ENCODE measurements at regions not wholly inside any gene's neighbourhood (a gene's known extent, or its start where the extent isn't known, plus 50 kb on each side); places are given as distances from the start of the nearest gene placed in this dataset.

- TF ChIP-seq CTCF (IDR thresholded peaks at IDR 0.05) (no peak), POLR2A (IDR thresholded peaks at IDR 0.05) (no peak), EP300 (IDR thresholded peaks at IDR 0.05) (no peak)
Measured at GRCh38 chr3:96491023-96491422, 323.4 kb upstream of the EPHA6 start.
